ENCODE measurements at regions not wholly inside any gene's neighbourhood (a gene's known extent, or its start where the extent isn't known, plus 50 kb on each side); places are given as distances from the start of the nearest gene placed in this dataset.

- no peak overlapping the region for H3K4me3 ChIP-seq
- DNase-seq, result no peak
- H3K36me3 ChIP-seq, result no peaks in the 10 kb centered on the region
- intact Hi-C loops (cut with DNase I), result no loop called here
- no peak for ATAC-seq
- H3K27ac ChIP-seq, result no peak overlapping the region
- H3K4me1 ChIP-seq, result no peaks in the 10 kb centered on the region
- H3K27me3 ChIP-seq, result no peaks in the 10 kb centered on the region
- no peaks in the 10 kb centered on the region for H3K9me3 ChIP-seq
- no peak for TF ChIP-seq CTCF (IDR thresholded peaks at IDR 0.05)
These were observed 87.8 kb downstream of the HPGD start for GRCh38 chr4:174434455-174434854.

- no peak for TF ChIP-seq CTCF (IDR thresholded peaks at IDR 0.05)
- H3K27me3 ChIP-seq, result no peaks in the 10 kb centered on the region
- no peak for DNase-seq
- no peak overlapping the region for H3K4me3 ChIP-seq
- no peak for ATAC-seq
- intact Hi-C loops (cut with DNase I), result no loop called here
- H3K36me3 ChIP-seq, result no peaks in the 10 kb centered on the region
- no peaks in the 10 kb centered on the region for H3K9me3 ChIP-seq
- H3K4me1 ChIP-seq, result no peaks in the 10 kb centered on the region
- no peak overlapping the region for H3K27ac ChIP-seq
These were observed 91.7 kb downstream of the HPGD start for GRCh38 chr4:174430576-174430975.

- H3K27me3 ChIP-seq, result no peaks in the 10 kb centered on the region
- DNase-seq (peak in 2 of 4 donors; percentile 36 to 69), ATAC-seq (no peak)
- no peak for TF ChIP-seq CTCF (IDR thresholded peaks at IDR 0.05)
- no peak overlapping the region for H3K4me3 ChIP-seq
- H3K9me3 ChIP-seq, result no peaks in the 10 kb centered on the region
- no peaks in the 10 kb centered on the region for H3K36me3 ChIP-seq
- intact Hi-C loops (cut with DNase I), result no loop called here
- no peaks in the 10 kb centered on the region for H3K4me1 ChIP-seq
- no peak overlapping the region for H3K27ac ChIP-seq
These were observed 92.4 kb downstream of the HPGD start for GRCh38 chr4:174429701-174430410.

- Histone ChIP-seq H3K27ac (no peak overlapping the region), H3K9me3 (no peaks in the 10 kb centered on the region), H3K27me3 (no peaks in the 10 kb centered on the region), H3K4me3 (no peak overlapping the region), H3K4me1 (peaks cover 0 to 8% of the 10 kb centered on the region in 2 donors), H3K36me3 (no peaks in the 10 kb centered on the region)
- intact Hi-C loops (cut with DNase I), result no loop called here
- ATAC-seq, result no peak
- TF ChIP-seq CTCF (IDR thresholded peaks at IDR 0.05), result no peak
- no peak for DNase-seq
These were observed 94.6 kb downstream of the HPGD start for GRCh38 chr4:174427571-174428140.

- no peaks in the 10 kb centered on the region for H3K36me3 ChIP-seq
- peaks cover 0 to 10% of the 10 kb centered on the region in 2 donors for H3K4me1 ChIP-seq
- DNase-seq, result no peak
- H3K4me3 ChIP-seq, result no peak overlapping the region
- intact Hi-C loops (cut with DNase I), result no loop called here
- no peak for ATAC-seq
- no peak for TF ChIP-seq CTCF (IDR thresholded peaks at IDR 0.05)
- no peaks in the 10 kb centered on the region for H3K9me3 ChIP-seq
- H3K27ac ChIP-seq, result no peak overlapping the region
- H3K27me3 ChIP-seq, result no peaks in the 10 kb centered on the region
These were observed 96.6 kb downstream of the HPGD start for GRCh38 chr4:174425669-174426068.

Data from left lung (tissue), 4 donors.